GM19397 (cell line): ENCODE measurements at regions not wholly inside any gene's neighbourhood (a gene's known extent, or its start where the extent isn't known, plus 50 kb on each side); places are given as distances from the start of the nearest gene placed in this dataset.

Experiments used
- ATAC-seq: cut with Tn5 transposase; IDR thresholded peaks from one replicate; pipeline ENCODE4 v1.9.1; 2021; ENCODE audit warnings: mild to moderate bottlenecking, moderate library complexity; ENCODE audit not compliant: unreplicated experiment

GRCh38 chr2:43022896-43023295 lies 203.5 kb downstream of the ZFP36L2 start:
- ATAC-seq, result no peak

- no peak for ATAC-seq
Observed at GRCh38 chr2:43021791-43022509, 204.5 kb downstream of the ZFP36L2 start.

- no peak for ATAC-seq
Observed at GRCh38 chr2:43020990-43021669, 205.3 kb downstream of the ZFP36L2 start.

- ATAC-seq, result no peak
Observed at GRCh38 chr2:43020296-43020695, 206.1 kb downstream of the ZFP36L2 start.

GRCh38 chr2:43019536-43020183 lies 206.7 kb downstream of the ZFP36L2 start:
- ATAC-seq, result no peak

GRCh38 chr2:43019025-43019367 lies 207.4 kb downstream of the ZFP36L2 start:
- ATAC-seq, result no peak

GRCh38 chr2:43018179-43019024 lies 208.0 kb downstream of the ZFP36L2 start:
- no peak for ATAC-seq

- no peak for ATAC-seq
Observed at GRCh38 chr2:43013821-43014345, 212.5 kb downstream of the ZFP36L2 start.

- ATAC-seq, result no peak
Observed at GRCh38 chr2:43012966-43013365, 213.4 kb downstream of the ZFP36L2 start.

GRCh38 chr2:43011158-43011491 lies 215.3 kb downstream of the ZFP36L2 start:
- no peak for ATAC-seq

- ATAC-seq, result no peak
Observed at GRCh38 chr2:43010438-43011157, 215.8 kb downstream of the ZFP36L2 start.

- no peak for ATAC-seq
Observed at GRCh38 chr2:43009448-43009847, 217.0 kb downstream of the ZFP36L2 start.

- no peak for ATAC-seq
Observed at GRCh38 chr2:43008388-43008787, 216.0 kb upstream of the HAAO start.

- ATAC-seq, result no peak
Observed at GRCh38 chr2:43007901-43008300, 215.5 kb upstream of the HAAO start.

GRCh38 chr2:43006834-43007543 lies 214.6 kb upstream of the HAAO start:
- ATAC-seq, result no peak

GRCh38 chr2:43005975-43006833 lies 213.8 kb upstream of the HAAO start:
- ATAC-seq, result no peak

- no peak for ATAC-seq
Observed at GRCh38 chr2:43005245-43005974, 213.0 kb upstream of the HAAO start.

- no peak for ATAC-seq
Observed at GRCh38 chr2:43004879-43005244, 212.5 kb upstream of the HAAO start.
